SH-SY5Y (cell line): ENCODE measurements at regions not wholly inside any gene's neighbourhood (a gene's known extent, or its start where the extent isn't known, plus 50 kb on each side); places are given as distances from the start of the nearest gene placed in this dataset.

Experiments
- GATA2 ChIP-seq: IDR thresholded peaks from 2 replicates; pipeline ENCODE4 v1.6.1; 2011; ENCODE audit warnings: mild to moderate bottlenecking, low read depth, low read length
- GATA3 ChIP-seq: IDR thresholded peaks from 2 replicates; pipeline ENCODE4 v1.6.1; 2011; ENCODE audit warnings: low read depth, mild to moderate bottlenecking, low read length, moderate library complexity

DNA sequence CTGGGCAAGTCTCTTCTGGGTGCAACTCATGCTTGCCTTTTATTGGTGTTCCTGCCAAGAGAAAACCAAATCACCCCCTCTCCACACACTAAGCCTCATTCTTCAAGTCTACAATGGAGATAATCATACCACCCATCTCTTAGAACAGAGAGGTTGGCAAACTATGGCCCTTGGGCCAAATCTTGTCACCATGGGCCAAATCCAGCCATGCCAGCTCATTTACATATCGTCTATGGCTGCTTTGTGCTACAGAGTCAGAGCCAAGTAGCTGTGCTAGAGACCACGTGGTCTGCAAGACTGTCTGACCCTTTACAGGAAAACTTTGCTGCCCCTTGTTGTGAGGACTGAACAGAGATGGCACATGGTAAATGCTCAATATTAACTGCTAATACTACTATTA, 270.3 kb upstream of the PARD3B start:
- TF ChIP-seq GATA2 (no peak), GATA3 (no peak)
